Esophagus squamous epithelium (tissue), 5 donors: ENCODE measurements at regions not wholly inside any gene's neighbourhood (a gene's known extent, or its start where the extent isn't known, plus 50 kb on each side); places are given as distances from the start of the nearest gene placed in this dataset.

Experiments
- DNase-seq: peaks from one replicate; lab custom pipeline; 2025; lab: John Stamatoyannopoulos, UW
- H3K27ac ChIP-seq, 4 donors: fragments of 200-600 bp; sonication (generic); one replicate each; pipeline ENCODE4 v1.5.1; 2016 to 2019; ENCODE audit warnings: mild to moderate bottlenecking in 1 of 4
- H3K27me3 ChIP-seq, 4 donors: fragments of 200-600 bp; sonication (generic); 1 replicate in 3 of 4; 2 replicates in 1 of 4; pipeline versions ENCODE4 v1.5.1 to v1.6.0; 2017 to 2021; ENCODE audit warnings: antibody characterized with exemption in 1 of 4
- H3K36me3 ChIP-seq, 3 donors: fragments of 200-600 bp; sonication (generic); one replicate each; pipeline ENCODE4 v1.5.1; 2016 to 2019
- H3K4me1 ChIP-seq, 3 donors: fragments of 200-600 bp; sonication (generic); one replicate each; pipeline ENCODE4 v1.5.1; 2017 to 2019
- H3K4me3 ChIP-seq, 4 donors: fragments of 200-600 bp; sonication (generic); 1 replicate in 3 of 4; 2 replicates in 1 of 4; pipeline ENCODE4 v1.5.1; 2016 to 2019; ENCODE audit warnings: mild to moderate bottlenecking in 2 of 4, moderate library complexity in 1 of 4
- H3K9me3 ChIP-seq, 3 donors: fragments of 200-600 bp; sonication (generic); one replicate each; pipeline ENCODE4 v1.5.1; 2016 to 2019
- CTCF ChIP-seq, 6 experiments: fragments of 450-650 bp in 4 of 6; fragments of 200-600 bp in 2 of 6; sonication (generic) in 2 of 6; IDR thresholded peaks; one replicate each; pipeline ENCODE4 v1.5.1; 2016 to 2019; ENCODE audit warnings: antibody characterized with exemption in 6 of 6, mild to moderate bottlenecking in 4 of 6, moderate library complexity in 4 of 6
- POLR2A ChIP-seq, 4 donors: fragments of 450-650 bp; IDR thresholded peaks; one replicate each; pipeline ENCODE4 v1.6.1; 2017; ENCODE audit warnings: antibody characterized with exemption in 4 of 4, mild to moderate bottlenecking in 4 of 4, moderate library complexity in 3 of 4
- WGBS, 2 donors: methylation state at CpG; one replicate each; pipeline ENCODE4 v1.1.5; 2018; 5-methylcytosine and 5-hydroxymethylcytosine counted together
- intact Hi-C: fragments of 100-400 bp; cut with DNase I; formaldehyde crosslinking; loops from one replicate; pipeline ENCODE4 v1.15.0; 2022
- donor health status: DM: yes; HTN: yes; CAD: no.

GRCh38 chr13:24097667-24098066 is 62.9 kb upstream of the SPATA13 start:
- H3K9me3 ChIP-seq, result no peaks in the 10 kb centered on the region
- H3K27ac ChIP-seq, result no peak overlapping the region
- no peaks in the 10 kb centered on the region for H3K4me1 ChIP-seq
- no peaks in the 10 kb centered on the region for H3K36me3 ChIP-seq
- no peak for TF ChIP-seq POLR2A (IDR thresholded peaks at IDR 0.05)
- no peak for TF ChIP-seq CTCF (IDR thresholded peaks at IDR 0.05)
- WGBS, 2 donors, result 73% methylated on average over 6 of the region's 6 CpGs
- DNase-seq, result no peak
- H3K4me3 ChIP-seq, result no peak overlapping the region
- intact Hi-C loops, result no loop called here
- H3K27me3 ChIP-seq, result peaks cover 0 to 16% (median 0%) of the 10 kb centered on the region in 4 donors

- Histone ChIP-seq H3K4me1 (no peaks in the 10 kb centered on the region), H3K27ac (no peak overlapping the region), H3K4me3 (no peak overlapping the region), H3K9me3 (no peaks in the 10 kb centered on the region), H3K36me3 (no peaks in the 10 kb centered on the region), H3K27me3 (peaks cover 0 to 13% (median 0%) of the 10 kb centered on the region in 4 donors)
- no peak for DNase-seq
- 83 to 84% methylated on average over 3 to 4 of the region's 5 CpGs for WGBS, 2 donors
- TF ChIP-seq CTCF (IDR thresholded peaks at IDR 0.05) (no peak), POLR2A (IDR thresholded peaks at IDR 0.05) (no peak)
- intact Hi-C loops, result no loop called here
These were observed 61.0 kb upstream of the SPATA13 start for GRCh38 chr13:24099490-24099889.

GRCh38 chr13:24100188-24100587 is 60.3 kb upstream of the SPATA13 start:
- intact Hi-C loops, result no loop called here
- 92 to 94% methylated on average over 3 of the region's 3 CpGs for WGBS, 2 donors

GRCh38 chr13:24103782-24104372 is 56.6 kb upstream of the SPATA13 start:
- no peak overlapping the region for H3K4me3 ChIP-seq
- H3K27me3 ChIP-seq, result peaks cover 0 to 12% (median 0%) of the 10 kb centered on the region in 4 donors
- no peaks in the 10 kb centered on the region for H3K4me1 ChIP-seq
- no peak for DNase-seq
- H3K36me3 ChIP-seq, result no peaks in the 10 kb centered on the region
- no peaks in the 10 kb centered on the region for H3K9me3 ChIP-seq
- no peak overlapping the region for H3K27ac ChIP-seq
- WGBS, 2 donors, result 37 to 44% methylated on average over 9 of the region's 9 CpGs
- intact Hi-C loops, result no loop called here
- TF ChIP-seq POLR2A (IDR thresholded peaks at IDR 0.05) (no peak), CTCF (IDR thresholded peaks at IDR 0.05) (no peak)

More at GRCh38 chr13:24100188-24100587, 60.3 kb upstream of the SPATA13 start:
- no peaks in the 10 kb centered on the region for H3K9me3 ChIP-seq
- H3K27me3 ChIP-seq, result peaks cover 0 to 12% (median 0%) of the 10 kb centered on the region in 4 donors
- H3K27ac ChIP-seq, result no peak overlapping the region
- H3K4me1 ChIP-seq, result no peaks in the 10 kb centered on the region
- no peak for DNase-seq
- no peaks in the 10 kb centered on the region for H3K36me3 ChIP-seq
- H3K4me3 ChIP-seq, result no peak overlapping the region
- TF ChIP-seq POLR2A (IDR thresholded peaks at IDR 0.05) (no peak), CTCF (IDR thresholded peaks at IDR 0.05) (no peak)

GRCh38 chr13:24104723-24105122 is 55.8 kb upstream of the SPATA13 start:
- DNase-seq, result no peak
- no peaks in the 10 kb centered on the region for H3K4me1 ChIP-seq
- H3K4me3 ChIP-seq, result no peak overlapping the region
- H3K9me3 ChIP-seq, result no peaks in the 10 kb centered on the region
- H3K27ac ChIP-seq, result no peak overlapping the region
- intact Hi-C loops, result no loop called here
- no peak for TF ChIP-seq POLR2A (IDR thresholded peaks at IDR 0.05)
- TF ChIP-seq CTCF (IDR thresholded peaks at IDR 0.05), result no peak
- H3K36me3 ChIP-seq, result no peaks in the 10 kb centered on the region
- peaks cover 0 to 7% (median 0%) of the 10 kb centered on the region in 4 donors for H3K27me3 ChIP-seq
- WGBS, 2 donors, result 50 to 63% methylated on average over 2 of the region's 2 CpGs
